ENCODE measurements at regions not wholly inside any gene's neighbourhood (a gene's known extent, or its start where the extent isn't known, plus 50 kb on each side); places are given as distances from the start of the nearest gene placed in this dataset.

GRCh38 chr13:31512331-31512730 lies 227.0 kb upstream of the RXFP2 start:
- no peak for TF ChIP-seq NFYA (IDR thresholded peaks at IDR 0.05; ENCODE audit: borderline replicate concordance, low read depth, low read length)
- TF ChIP-seq SREBF2 (IDR thresholded peaks at IDR 0.05; ENCODE audit: low read length): no peak
- TF ChIP-seq TCF12 (IDR thresholded peaks at IDR 0.05; ENCODE audit: low read depth, low read length): no peak
- TF ChIP-seq ZBED1 (IDR thresholded peaks at IDR 0.05; ENCODE audit: borderline replicate concordance): no peak
- no peak for TF ChIP-seq ATF2 (IDR thresholded peaks at IDR 0.05; ENCODE audit: low read length)
- no peak for TF ChIP-seq ATF7 (IDR thresholded peaks at IDR 0.05; ENCODE audit: low read depth)
- TF ChIP-seq SRF (IDR thresholded peaks at IDR 0.05; ENCODE audit: low read depth in 2 of 2, low read length in 2 of 2): no peak
- no peak for TF ChIP-seq ESRRA (IDR thresholded peaks at IDR 0.05; ENCODE audit: low read length)
- no peak for TF ChIP-seq POLR2A (IDR thresholded peaks at IDR 0.05; ENCODE audit: low read depth, low read length)
- TF ChIP-seq NKRF (conservative IDR thresholded peaks at IDR 0.05): no peak
- TF ChIP-seq PML (IDR thresholded peaks at IDR 0.05; ENCODE audit: low read length): no peak
- no peak for TF ChIP-seq STAT3 (IDR thresholded peaks at IDR 0.05; ENCODE audit: low read depth, low read length)
- no peak for TF ChIP-seq SIX5 (IDR thresholded peaks at IDR 0.05; ENCODE audit: low read depth, low read length, severe bottlenecking)
- no peak for TF ChIP-seq REST (IDR thresholded peaks at IDR 0.05; ENCODE audit: low read depth, low read length)
- TF ChIP-seq ZSCAN29 (IDR thresholded peaks at IDR 0.05): no peak
- TF ChIP-seq NR2C1 (IDR thresholded peaks at IDR 0.05): no peak
- TF ChIP-seq MYB (IDR thresholded peaks at IDR 0.05; ENCODE audit: borderline replicate concordance, low read depth, low read length): no peak
- CTCF ChIA-PET: no interaction called here

More at GRCh38 chr13:31512331-31512730, 227.0 kb upstream of the RXFP2 start:
- Histone ChIP-seq H3K36me3 (ENCODE audit: control insufficient read depth in 2 of 2, insufficient read depth in 2 of 2, low read length in 1 of 2) (no peaks in the 10 kb centered on the region), H4K20me1 (ENCODE audit: control insufficient read depth, insufficient read depth) (no peaks in the 10 kb centered on the region), H3K9me3 (replicated peaks; ENCODE audit: control insufficient read depth, insufficient read depth, low read length) (no peaks in the 10 kb centered on the region), H3K4me1 (ENCODE audit: control insufficient read depth, insufficient read depth, low read length) (no peaks in the 10 kb centered on the region), H3K27ac (ENCODE audit: control insufficient read depth, insufficient read depth) (no peak overlapping the region), H2AFZ (ENCODE audit: control insufficient read depth, low read depth, low read length) (no peak overlapping the region), H3K79me2 (ENCODE audit: control insufficient read depth, insufficient read depth, low read length) (no peaks in the 10 kb centered on the region), H3K9ac (ENCODE audit: control insufficient read depth, insufficient read depth, low read length) (no peak overlapping the region), H3K4me3 (no peak overlapping the region), H3K4me2 (ENCODE audit: control insufficient read depth, insufficient read depth) (no peak overlapping the region), H3K27me3 (replicated peaks in 1 of 2; ENCODE audit: control insufficient read depth in 2 of 2, insufficient read depth in 2 of 2, low read length in 1 of 2) (no peaks in the 10 kb centered on the region)
- WGBS (ENCODE audit: insufficient coverage, insufficient replicate concordance, low lambda C conversion rate, missing lambda C conversion rate): 26% methylated on average over 3 of the region's 3 CpGs
- in situ Hi-C loops (cut with MboI): no loop called here
- no peak for FAIRE-seq
- ChIA-PET RAD21 (ENCODE audit: unreplicated experiment) (no interaction called here), SMC1A (ENCODE audit: uncharacterized antibody, unreplicated experiment) (interaction anchor here (0.9 kb wide), 1 partner anchor 12 kb away, joined by 3 read pairs; no protein-coding TSS in a partner anchor), POLR2A (no interaction called here)
- intact Hi-C loops (cut with micrococcal nuclease; ENCODE audit: unreplicated experiment): no loop called here
- no peak for DNase-seq (ENCODE audit: low read depth, low spot score)
- no peak for ATAC-seq
- no TSS peak for BruUV-seq (replicated peaks)

Measured in GM12878 (cell line).